ENCODE measurements at regions not wholly inside any gene's neighbourhood (a gene's known extent, or its start where the extent isn't known, plus 50 kb on each side); places are given as distances from the start of the nearest gene placed in this dataset.
"Not testable (repeated sequence)": the region's sequence is repeated elsewhere in the genome, so short reads cannot be mapped to it uniquely, and the experiment has no call there.

GRCh38 chr1:55867304-55867843 is 652.2 kb upstream of the USP24 start:
- no peak for DNase-seq (ENCODE audit: low spot score in 2 of 2)
- H3K9me3 ChIP-seq = no peaks in the 10 kb centered on the region
- no peak overlapping the region for H3K4me3 ChIP-seq
- H3K27ac ChIP-seq = no peak overlapping the region
- no peaks in the 10 kb centered on the region for H3K4me1 ChIP-seq
- no peaks in the 10 kb centered on the region for H3K36me3 ChIP-seq
- TF ChIP-seq CTCF (IDR thresholded peaks at IDR 0.05) = no peak
- TF ChIP-seq POLR2AphosphoS5 (IDR thresholded peaks at IDR 0.05) = no peak
- TF ChIP-seq POLR2A (IDR thresholded peaks at IDR 0.05) = no peak
- no peak for TF ChIP-seq EP300 (IDR thresholded peaks at IDR 0.05)
- 96% methylated on average over 3 of the region's 3 CpGs for WGBS
- no peaks in the 10 kb centered on the region for H3K27me3 ChIP-seq

- DNase-seq (ENCODE audit: low spot score in 2 of 2); H3K4me1 ChIP-seq; H3K4me3 ChIP-seq; H3K27ac ChIP-seq; H3K9me3 ChIP-seq; H3K36me3 ChIP-seq; H3K27me3 ChIP-seq: not testable (repeated sequence)
- WGBS = 94% methylated on average over 7 of the region's 7 CpGs
These were observed 650.6 kb upstream of the USP24 start for GRCh38 chr1:55865778-55866177.

- TF ChIP-seq CTCF (IDR thresholded peaks at IDR 0.05) (no peak), POLR2A (IDR thresholded peaks at IDR 0.05) (no peak), POLR2AphosphoS5 (IDR thresholded peaks at IDR 0.05) (no peak), EP300 (IDR thresholded peaks at IDR 0.05) (no peak)
- no peak overlapping the region for H3K27ac ChIP-seq
- no peak overlapping the region for H3K4me3 ChIP-seq
- DNase-seq (ENCODE audit: low spot score in 2 of 2) = no peak
- no peaks in the 10 kb centered on the region for H3K4me1 ChIP-seq
- no peaks in the 10 kb centered on the region for H3K36me3 ChIP-seq
- 94% methylated on average over 2 of the region's 2 CpGs for WGBS
- no peaks in the 10 kb centered on the region for H3K9me3 ChIP-seq
- no peaks in the 10 kb centered on the region for H3K27me3 ChIP-seq
These were observed 649.1 kb upstream of the USP24 start for GRCh38 chr1:55864251-55864650.

GRCh38 chr1:55861676-55862340 is 646.6 kb upstream of the USP24 start:
- TF ChIP-seq POLR2A (IDR thresholded peaks at IDR 0.05) (no peak), POLR2AphosphoS5 (IDR thresholded peaks at IDR 0.05) (no peak)
- no peaks in the 10 kb centered on the region for H3K36me3 ChIP-seq
- H3K9me3 ChIP-seq = no peaks in the 10 kb centered on the region
- H3K27ac ChIP-seq = no peak overlapping the region
- H3K4me1 ChIP-seq = no peaks in the 10 kb centered on the region
- 79% methylated on average over 3 of the region's 3 CpGs for WGBS
- no peaks in the 10 kb centered on the region for H3K27me3 ChIP-seq
- H3K4me3 ChIP-seq = no peak overlapping the region
- no peak for DNase-seq (ENCODE audit: low spot score in 2 of 2)

GRCh38 chr1:55860798-55861519 is 645.8 kb upstream of the USP24 start:
- no peak for DNase-seq (ENCODE audit: low spot score in 2 of 2)
- 74% methylated on average over 6 of the region's 6 CpGs for WGBS

More at GRCh38 chr1:55860798-55861519, 645.8 kb upstream of the USP24 start:
- Histone ChIP-seq H3K4me1 (no peaks in the 10 kb centered on the region), H3K4me3 (no peak overlapping the region), H3K36me3 (no peaks in the 10 kb centered on the region), H3K9me3 (no peaks in the 10 kb centered on the region), H3K27ac (no peak overlapping the region), H3K27me3 (no peaks in the 10 kb centered on the region)
- TF ChIP-seq POLR2AphosphoS5 (IDR thresholded peaks at IDR 0.05) (no peak), POLR2A (IDR thresholded peaks at IDR 0.05) (no peak), EP300 (IDR thresholded peaks at IDR 0.05) (no peak), CTCF (IDR thresholded peaks at IDR 0.05) (no peak)

Data from suprapubic skin (tissue), 4 donors.